Body of pancreas (tissue), 4 donors: ENCODE measurements at regions not wholly inside any gene's neighbourhood (a gene's known extent, or its start where the extent isn't known, plus 50 kb on each side); places are given as distances from the start of the nearest gene placed in this dataset.

Experiments
- POLR2A ChIP-seq, 3 donors: fragments of 450-650 bp; IDR thresholded peaks; one replicate each; pipeline ENCODE4 v1.6.1; 2016; ENCODE audit warnings: antibody characterized with exemption in 3 of 3, mild to moderate bottlenecking in 2 of 3
- TF ChIP-seq, protein P1 (sequence below), 7 experiments: fragments of 450-650 bp in 4 of 7; fragments of 200-600 bp in 3 of 7; sonication (generic) in 3 of 7; IDR thresholded peaks; one replicate each; pipeline ENCODE4 v1.5.1; 2016 to 2019; ENCODE audit warnings: antibody characterized with exemption in 7 of 7

- TF ChIP-seq, protein P1, sequence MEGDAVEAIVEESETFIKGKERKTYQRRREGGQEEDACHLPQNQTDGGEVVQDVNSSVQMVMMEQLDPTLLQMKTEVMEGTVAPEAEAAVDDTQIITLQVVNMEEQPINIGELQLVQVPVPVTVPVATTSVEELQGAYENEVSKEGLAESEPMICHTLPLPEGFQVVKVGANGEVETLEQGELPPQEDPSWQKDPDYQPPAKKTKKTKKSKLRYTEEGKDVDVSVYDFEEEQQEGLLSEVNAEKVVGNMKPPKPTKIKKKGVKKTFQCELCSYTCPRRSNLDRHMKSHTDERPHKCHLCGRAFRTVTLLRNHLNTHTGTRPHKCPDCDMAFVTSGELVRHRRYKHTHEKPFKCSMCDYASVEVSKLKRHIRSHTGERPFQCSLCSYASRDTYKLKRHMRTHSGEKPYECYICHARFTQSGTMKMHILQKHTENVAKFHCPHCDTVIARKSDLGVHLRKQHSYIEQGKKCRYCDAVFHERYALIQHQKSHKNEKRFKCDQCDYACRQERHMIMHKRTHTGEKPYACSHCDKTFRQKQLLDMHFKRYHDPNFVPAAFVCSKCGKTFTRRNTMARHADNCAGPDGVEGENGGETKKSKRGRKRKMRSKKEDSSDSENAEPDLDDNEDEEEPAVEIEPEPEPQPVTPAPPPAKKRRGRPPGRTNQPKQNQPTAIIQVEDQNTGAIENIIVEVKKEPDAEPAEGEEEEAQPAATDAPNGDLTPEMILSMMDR (IDR thresholded peaks at IDR 0.05) = no peak
- no peak for TF ChIP-seq POLR2A (IDR thresholded peaks at IDR 0.05)
These were observed 557.1 kb upstream of the DDX18 start for GRCh38 chr2:117257362-117257761.
